Fibroblast of villous mesenchyme (primary cell): ENCODE measurements at regions not wholly inside any gene's neighbourhood (a gene's known extent, or its start where the extent isn't known, plus 50 kb on each side); places are given as distances from the start of the nearest gene placed in this dataset.
"Not testable (repeated sequence)": the region's sequence is repeated elsewhere in the genome, so short reads cannot be mapped to it uniquely, and the experiment has no call there.

Experiments
- DNase-seq: peaks from one replicate; pipeline ENCODE4 v3.0.0-alpha.2; 2010; ENCODE audit warnings: low read depth
- H3K4me3 ChIP-seq: 2 replicates; pipeline ENCODE4 v1.5.1; 2011; ENCODE audit warnings: low read depth, mild to moderate bottlenecking, low read length
- TF ChIP-seq, protein P1 (sequence below): IDR thresholded peaks from 2 replicates; pipeline ENCODE4 v1.5.1; 2012; ENCODE audit warnings: low read depth, mild to moderate bottlenecking, low read length; ENCODE audit not compliant: insufficient read depth

DNA sequence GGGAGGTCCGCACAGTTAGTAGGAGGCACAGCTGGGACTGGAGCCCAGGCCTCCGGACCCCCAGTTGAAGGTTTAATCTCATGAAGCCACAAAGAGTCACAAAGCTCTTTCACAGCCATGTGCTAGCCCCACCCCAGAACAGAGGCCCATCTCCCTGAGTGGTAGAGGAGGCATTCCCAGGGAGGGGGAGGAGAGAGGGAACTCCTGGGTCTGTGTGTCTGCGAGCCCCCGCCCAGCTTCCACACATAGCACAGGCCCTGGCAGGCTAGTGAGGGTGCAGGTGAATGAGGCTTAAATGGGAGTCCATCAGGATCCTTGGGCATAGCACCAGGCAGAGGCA, 197.8 kb downstream of the MATN1 start:
- TF ChIP-seq, protein P1, sequence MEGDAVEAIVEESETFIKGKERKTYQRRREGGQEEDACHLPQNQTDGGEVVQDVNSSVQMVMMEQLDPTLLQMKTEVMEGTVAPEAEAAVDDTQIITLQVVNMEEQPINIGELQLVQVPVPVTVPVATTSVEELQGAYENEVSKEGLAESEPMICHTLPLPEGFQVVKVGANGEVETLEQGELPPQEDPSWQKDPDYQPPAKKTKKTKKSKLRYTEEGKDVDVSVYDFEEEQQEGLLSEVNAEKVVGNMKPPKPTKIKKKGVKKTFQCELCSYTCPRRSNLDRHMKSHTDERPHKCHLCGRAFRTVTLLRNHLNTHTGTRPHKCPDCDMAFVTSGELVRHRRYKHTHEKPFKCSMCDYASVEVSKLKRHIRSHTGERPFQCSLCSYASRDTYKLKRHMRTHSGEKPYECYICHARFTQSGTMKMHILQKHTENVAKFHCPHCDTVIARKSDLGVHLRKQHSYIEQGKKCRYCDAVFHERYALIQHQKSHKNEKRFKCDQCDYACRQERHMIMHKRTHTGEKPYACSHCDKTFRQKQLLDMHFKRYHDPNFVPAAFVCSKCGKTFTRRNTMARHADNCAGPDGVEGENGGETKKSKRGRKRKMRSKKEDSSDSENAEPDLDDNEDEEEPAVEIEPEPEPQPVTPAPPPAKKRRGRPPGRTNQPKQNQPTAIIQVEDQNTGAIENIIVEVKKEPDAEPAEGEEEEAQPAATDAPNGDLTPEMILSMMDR = no peak
- no peak for DNase-seq
- H3K4me3 ChIP-seq = no peak overlapping the region

DNA sequence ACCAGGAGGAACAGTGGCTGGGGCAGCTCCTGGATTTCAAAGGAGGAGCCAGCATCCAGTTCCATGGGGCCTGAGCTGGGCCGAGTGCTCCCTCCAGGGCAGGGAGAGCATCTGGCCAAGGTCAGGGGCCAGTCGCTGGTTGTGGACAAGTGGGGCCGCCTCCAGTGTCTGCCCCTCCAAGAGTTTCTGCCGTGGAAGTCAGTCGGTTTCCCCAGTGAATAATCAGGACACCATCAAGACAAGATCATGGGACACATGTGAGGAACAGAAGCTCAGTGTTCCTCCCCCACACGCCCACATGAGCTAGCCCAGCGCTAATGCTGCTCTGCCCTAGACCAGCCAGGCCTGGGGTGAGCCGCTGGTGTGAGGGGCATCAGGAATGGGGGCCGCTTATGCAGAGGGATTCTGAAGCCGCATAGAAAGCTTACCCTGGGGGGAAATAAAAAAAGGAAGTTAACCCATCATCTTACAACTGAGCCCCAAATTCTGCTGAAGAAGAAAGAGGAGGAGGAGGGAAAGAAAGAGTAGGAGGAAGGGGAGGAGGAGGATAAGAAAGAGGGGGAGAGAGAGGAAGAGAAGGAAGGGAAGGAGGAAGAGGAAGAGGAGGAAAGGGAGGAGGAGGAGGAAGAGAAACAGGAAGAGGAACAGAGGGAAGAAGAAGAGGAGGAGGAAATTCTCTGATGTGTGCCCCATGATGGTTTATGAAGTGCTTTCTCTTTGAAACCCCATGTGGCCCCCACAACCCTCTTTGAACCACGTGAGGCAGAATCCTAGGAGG, 198.4 kb downstream of the MATN1 start:
- TF ChIP-seq, protein P1 = no peak
- no peak overlapping the region for H3K4me3 ChIP-seq
- DNase-seq = no peak

DNA sequence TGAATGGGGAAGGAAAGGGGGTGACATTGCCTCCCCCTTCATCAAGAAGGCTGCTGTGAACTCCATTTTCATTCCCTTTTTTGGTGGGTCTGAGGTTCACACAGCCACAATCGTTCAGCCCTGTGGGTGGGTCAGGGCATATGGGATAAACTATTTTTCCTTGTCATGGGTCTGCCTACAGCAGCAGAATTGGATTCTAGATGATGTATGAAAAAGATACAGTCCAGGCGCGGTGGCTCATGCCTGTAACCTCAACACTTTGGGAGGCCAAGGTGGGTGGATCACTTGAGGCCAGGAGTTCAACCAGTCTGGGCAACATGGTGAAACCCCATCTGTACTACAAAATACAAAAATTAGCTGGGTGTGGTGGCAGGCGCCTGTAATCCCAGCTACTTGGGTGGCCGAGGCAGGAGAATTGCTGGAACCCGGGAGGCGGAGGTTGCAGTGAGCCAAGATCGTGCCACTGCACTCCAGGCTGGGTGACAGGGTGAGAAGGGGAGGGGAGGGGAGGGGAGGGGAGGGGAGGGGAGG, 199.3 kb downstream of the MATN1 start:
- not testable (repeated sequence) for DNase-seq, H3K4me3 ChIP-seq

DNA sequence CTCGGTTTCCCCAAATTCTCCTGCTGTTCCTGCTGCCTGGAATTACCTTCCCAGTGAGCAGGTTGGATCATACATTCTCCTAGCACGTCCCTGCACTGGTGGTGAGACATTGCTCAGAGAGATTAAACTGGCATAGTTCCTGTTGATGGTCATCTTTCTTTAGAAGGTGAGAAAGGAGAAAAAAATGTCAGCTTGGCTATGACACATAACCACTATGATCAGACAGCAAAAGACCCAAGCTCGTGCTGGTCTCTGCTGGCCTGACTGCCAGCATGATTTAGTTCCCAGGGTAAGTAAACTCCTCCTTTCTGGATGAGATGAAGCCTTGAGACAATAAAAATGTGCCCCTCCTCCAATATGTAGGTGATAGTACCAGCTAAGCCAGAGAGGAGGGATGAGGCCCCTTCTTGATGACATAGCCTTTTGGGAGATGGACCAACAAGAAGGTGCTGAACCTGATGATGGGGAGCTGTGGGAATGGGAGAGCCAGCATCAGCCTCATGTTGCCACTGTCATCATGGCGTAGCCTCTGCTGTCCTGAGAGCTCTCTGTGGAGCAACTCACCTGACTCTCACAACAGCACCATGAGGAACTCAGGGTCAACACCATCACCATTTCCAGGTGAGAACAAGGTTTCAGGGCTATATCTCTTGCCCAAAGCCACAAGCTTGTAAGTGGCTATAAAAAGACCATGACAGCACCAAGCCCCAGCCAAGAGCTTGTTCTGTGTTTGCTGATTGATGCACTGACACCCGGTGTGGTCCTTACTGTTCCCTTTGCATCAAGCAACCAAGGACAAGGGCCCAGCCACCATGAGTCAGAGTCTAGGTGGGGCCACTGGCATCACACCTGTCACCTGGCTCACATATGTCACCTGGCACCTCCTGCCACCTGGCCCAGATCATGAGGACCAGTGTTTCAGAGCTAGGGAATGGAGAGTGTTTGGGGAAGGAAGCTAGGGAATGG, 200.0 kb downstream of the MATN1 start:
- TF ChIP-seq, protein P1 = no peak
- no peak for DNase-seq
- H3K4me3 ChIP-seq = no peak overlapping the region

DNA sequence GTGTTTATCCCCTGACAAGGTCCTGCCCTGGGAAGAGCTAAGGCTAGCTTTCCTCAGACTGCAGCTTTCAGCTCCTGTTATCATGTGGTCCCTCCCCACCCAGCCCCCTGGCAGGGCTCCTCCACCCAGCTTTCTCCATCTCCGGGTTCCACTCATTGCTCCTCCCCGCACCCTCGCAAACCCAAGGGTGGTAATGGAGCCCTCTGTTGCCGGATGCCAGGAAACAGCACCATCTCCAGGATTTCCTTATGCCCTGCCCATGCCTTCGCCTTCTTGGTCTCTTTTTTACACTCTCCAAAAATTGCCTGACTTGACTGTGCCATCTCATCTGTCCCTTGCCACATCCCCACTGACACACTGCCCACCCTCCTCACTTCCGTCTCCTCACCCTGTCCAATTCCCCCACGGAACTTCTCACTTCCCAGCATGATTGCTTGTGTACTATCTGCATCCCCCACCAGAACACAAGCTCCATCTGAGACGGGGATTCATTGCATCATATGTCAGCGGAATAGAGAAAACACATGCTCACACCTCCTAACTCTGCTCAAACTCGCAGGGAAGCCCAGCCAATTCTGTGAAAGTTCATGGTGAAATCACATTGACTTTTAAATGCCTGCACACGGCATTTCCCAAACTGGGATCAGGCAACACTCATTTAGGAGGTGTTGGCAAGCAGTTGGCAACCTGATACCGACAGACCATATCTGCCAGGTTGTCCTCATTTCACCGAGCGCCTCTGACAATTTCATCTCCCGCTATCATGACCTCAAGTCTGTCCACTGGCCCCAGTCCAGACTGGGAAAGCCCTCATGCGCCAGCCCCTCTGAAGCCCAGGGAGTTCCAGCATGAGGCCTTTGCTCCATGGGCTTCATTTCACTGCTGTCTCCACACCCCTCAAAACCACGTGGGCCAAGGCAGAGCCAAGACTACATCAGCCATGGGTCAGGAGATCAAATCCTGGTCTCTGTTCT, 201.1 kb downstream of the MATN1 start:
- peak; percentile 4 for DNase-seq

DNA sequence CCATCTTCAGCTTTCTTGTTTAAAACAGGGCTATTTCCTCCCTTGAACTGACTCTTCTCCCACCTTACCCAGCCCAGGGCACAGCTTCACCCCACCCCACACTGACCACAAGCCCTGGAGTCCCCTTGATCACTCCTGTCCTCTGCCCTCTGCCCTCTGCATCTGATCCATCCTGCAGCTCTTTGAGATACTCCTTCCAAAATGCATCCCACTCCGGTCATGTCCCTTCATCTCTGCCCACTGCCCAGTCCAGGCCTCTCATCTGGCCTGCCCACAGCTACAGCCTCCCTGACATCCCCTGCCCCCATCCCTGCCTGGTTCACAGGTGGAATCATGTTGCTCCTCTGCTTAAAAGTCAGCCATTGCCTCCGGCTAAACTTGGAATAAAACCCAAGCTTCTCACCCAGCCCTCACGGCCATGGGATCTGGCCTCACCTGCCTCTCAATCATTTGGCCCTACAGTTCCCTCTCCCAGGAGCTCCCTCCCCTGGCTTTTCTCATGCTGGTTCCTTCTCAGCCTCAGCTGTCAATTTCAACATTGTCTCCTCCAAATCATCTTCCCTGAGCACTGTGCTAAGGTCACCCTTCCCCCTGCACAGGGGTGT, 202.0 kb downstream of the MATN1 start:
- TF ChIP-seq, protein P1 = no peak
- DNase-seq = no peak
- H3K4me3 ChIP-seq = no peak overlapping the region

More for the DNA sequence above, 201.1 kb downstream of the MATN1 start:
- TF ChIP-seq, protein P1 = no peak
- no peak overlapping the region for H3K4me3 ChIP-seq
